Neural crest cell (in vitro differentiated cells): ENCODE measurements at regions not wholly inside any gene's neighbourhood (a gene's known extent, or its start where the extent isn't known, plus 50 kb on each side); places are given as distances from the start of the nearest gene placed in this dataset.

Source experiments
- DNase-seq: peaks from one replicate; pipeline ENCODE4 v3.0.0; 2021; ENCODE audit warnings: low read depth, mixed read lengths, low spot score
- H3K27ac Mint-ChIP-seq: one replicate; pipeline ENCODE4 v1.8.0; 2021; ENCODE audit warnings: mild to moderate bottlenecking, mixed read lengths; ENCODE audit not compliant: unreplicated experiment
- H3K27me3 Mint-ChIP-seq: 2 replicates; pipeline ENCODE4 v1.8.0; 2021; ENCODE audit warnings: low read depth, mild to moderate bottlenecking, mixed read lengths
- H3K36me3 Mint-ChIP-seq: 2 replicates; pipeline ENCODE4 v1.8.0; 2021; ENCODE audit warnings: low read depth, mild to moderate bottlenecking, mixed read lengths
- H3K4me1 Mint-ChIP-seq: 2 replicates; pipeline ENCODE4 v1.8.0; 2021; ENCODE audit warnings: mixed read lengths
- H3K4me3 Mint-ChIP-seq: one replicate; pipeline ENCODE4 v1.8.0; 2021; ENCODE audit warnings: mild to moderate bottlenecking, mixed read lengths
- H3K9me3 Mint-ChIP-seq: 2 replicates; pipeline ENCODE4 v1.8.0; 2021; ENCODE audit warnings: mixed read lengths
- TF ChIP-seq, protein P1 (sequence below): fragments of 200-600 bp; sonication (generic); conservative IDR thresholded peaks from 2 replicates; pipeline ENCODE4 v1.5.0; 2021; ENCODE audit warnings: antibody characterized with exemption, mild to moderate bottlenecking

DNA sequence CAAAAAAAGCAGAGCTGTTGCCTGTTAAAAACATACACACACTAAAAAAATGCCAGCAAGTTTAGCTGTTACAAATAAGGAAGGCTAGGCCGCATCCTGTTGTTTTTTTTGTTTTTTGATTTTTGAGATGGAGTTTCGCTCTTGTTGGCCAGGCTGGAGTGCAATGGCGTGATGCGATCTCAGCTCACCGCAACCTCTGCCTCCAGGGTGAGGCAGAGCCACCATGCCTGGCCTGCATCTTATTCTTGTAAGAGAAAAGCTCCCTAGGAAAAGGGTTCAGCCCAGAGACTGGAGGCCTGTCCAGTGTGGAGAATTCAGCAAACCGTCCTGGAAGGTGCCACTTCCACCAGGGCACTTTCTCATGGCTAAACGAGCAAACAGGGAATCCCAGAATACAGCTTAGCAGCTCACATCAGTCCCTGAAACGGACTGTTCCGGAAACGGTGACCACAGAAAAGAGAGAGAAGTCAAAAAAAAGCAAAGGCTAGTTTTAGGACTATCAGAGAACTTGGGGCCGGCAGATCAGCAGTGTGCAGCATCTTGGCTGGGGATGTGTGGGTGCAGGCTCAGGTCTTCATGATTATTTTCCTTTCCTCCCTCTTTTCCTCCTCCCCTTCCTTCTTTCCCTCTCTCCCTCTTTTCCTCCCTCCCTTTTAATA, 283.6 kb downstream of the AJAP1 start:
- H3K27me3 Mint-ChIP-seq, result peaks cover 17% of the 10 kb centered on the region
- peaks cover 13% of the 10 kb centered on the region for H3K9me3 Mint-ChIP-seq
- TF ChIP-seq, protein P1, sequence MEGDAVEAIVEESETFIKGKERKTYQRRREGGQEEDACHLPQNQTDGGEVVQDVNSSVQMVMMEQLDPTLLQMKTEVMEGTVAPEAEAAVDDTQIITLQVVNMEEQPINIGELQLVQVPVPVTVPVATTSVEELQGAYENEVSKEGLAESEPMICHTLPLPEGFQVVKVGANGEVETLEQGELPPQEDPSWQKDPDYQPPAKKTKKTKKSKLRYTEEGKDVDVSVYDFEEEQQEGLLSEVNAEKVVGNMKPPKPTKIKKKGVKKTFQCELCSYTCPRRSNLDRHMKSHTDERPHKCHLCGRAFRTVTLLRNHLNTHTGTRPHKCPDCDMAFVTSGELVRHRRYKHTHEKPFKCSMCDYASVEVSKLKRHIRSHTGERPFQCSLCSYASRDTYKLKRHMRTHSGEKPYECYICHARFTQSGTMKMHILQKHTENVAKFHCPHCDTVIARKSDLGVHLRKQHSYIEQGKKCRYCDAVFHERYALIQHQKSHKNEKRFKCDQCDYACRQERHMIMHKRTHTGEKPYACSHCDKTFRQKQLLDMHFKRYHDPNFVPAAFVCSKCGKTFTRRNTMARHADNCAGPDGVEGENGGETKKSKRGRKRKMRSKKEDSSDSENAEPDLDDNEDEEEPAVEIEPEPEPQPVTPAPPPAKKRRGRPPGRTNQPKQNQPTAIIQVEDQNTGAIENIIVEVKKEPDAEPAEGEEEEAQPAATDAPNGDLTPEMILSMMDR, result no peak
- no peak for DNase-seq
- no peak overlapping the region for H3K27ac Mint-ChIP-seq
- H3K4me1 Mint-ChIP-seq, result no peaks in the 10 kb centered on the region
- peaks cover 3% of the 10 kb centered on the region for H3K36me3 Mint-ChIP-seq
- no peak overlapping the region for H3K4me3 Mint-ChIP-seq

DNA sequence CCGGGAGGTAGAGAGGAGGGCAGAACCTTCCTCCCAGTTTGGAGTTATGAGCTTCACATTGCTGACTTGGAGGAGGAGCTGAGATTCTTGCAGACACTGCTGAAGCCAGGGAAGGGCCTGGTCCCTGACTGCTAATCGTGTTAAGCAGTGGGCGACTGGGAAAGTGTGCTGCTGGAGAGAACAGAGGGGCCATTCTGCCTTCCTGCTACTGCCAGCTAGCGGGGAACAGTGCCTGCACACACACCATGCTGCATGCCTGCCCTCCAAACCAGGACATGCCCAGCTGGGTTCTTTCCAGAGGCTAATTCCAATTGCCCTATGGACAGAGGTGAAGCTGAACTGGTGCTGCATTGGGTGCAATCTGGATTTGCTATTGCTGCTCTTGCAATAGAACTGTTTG, 281.4 kb downstream of the AJAP1 start:
- Mint-ChIP-seq H3K9me3 (peaks cover 13% of the 10 kb centered on the region), H3K36me3 (peaks cover 3% of the 10 kb centered on the region), H3K27me3 (peaks cover 5% of the 10 kb centered on the region), H3K27ac (no peak overlapping the region), H3K4me1 (no peaks in the 10 kb centered on the region), H3K4me3 (no peak overlapping the region)
- DNase-seq, result peak; percentile 3
- TF ChIP-seq, protein P1, result no peak

GRCh38 chr1:4933232-4933631, 278.8 kb downstream of the AJAP1 start:
- Mint-ChIP-seq H3K4me1 (no peaks in the 10 kb centered on the region), H3K27me3 (no peaks in the 10 kb centered on the region), H3K9me3 (no peaks in the 10 kb centered on the region), H3K27ac (no peak overlapping the region), H3K36me3 (no peaks in the 10 kb centered on the region), H3K4me3 (no peak overlapping the region)
- DNase-seq, result no peak
- TF ChIP-seq, protein P1, result no peak

GRCh38 chr1:4932311-4933030, 278.1 kb downstream of the AJAP1 start:
- H3K36me3 Mint-ChIP-seq, result no peaks in the 10 kb centered on the region
- no peaks in the 10 kb centered on the region for H3K27me3 Mint-ChIP-seq
- no peak overlapping the region for H3K4me3 Mint-ChIP-seq
- no peak for DNase-seq
- TF ChIP-seq, protein P1, result no peak
- no peaks in the 10 kb centered on the region for H3K4me1 Mint-ChIP-seq
- no peaks in the 10 kb centered on the region for H3K9me3 Mint-ChIP-seq
- no peak overlapping the region for H3K27ac Mint-ChIP-seq

DNA sequence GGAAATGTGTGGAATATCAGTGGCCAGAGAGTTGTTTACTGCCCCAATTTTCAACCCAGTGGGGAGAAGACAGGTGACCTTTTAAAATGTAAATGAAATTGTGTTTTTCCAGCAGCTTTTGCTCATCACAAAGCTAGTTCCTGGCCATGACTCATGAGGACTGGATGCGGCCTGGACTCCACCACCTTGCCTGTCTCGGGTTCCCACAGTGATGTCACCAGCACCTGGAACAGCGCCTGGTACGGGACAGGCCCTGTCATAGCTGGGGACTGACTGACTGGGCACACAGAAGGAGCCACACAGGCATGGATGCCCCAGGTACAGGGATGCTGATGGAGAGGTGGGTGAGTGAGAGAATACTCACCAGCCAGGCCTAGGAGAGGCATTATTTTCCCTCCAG, 277.1 kb downstream of the AJAP1 start:
- Mint-ChIP-seq H3K36me3 (no peaks in the 10 kb centered on the region), H3K27me3 (no peaks in the 10 kb centered on the region), H3K9me3 (no peaks in the 10 kb centered on the region), H3K4me3 (no peak overlapping the region), H3K27ac (no peak overlapping the region), H3K4me1 (no peaks in the 10 kb centered on the region)
- TF ChIP-seq, protein P1, result no peak
- no peak for DNase-seq
